ENCODE measurements at regions not wholly inside any gene's neighbourhood (a gene's known extent, or its start where the extent isn't known, plus 50 kb on each side); places are given as distances from the start of the nearest gene placed in this dataset.
"Not testable (repeated sequence)": the region's sequence is repeated elsewhere in the genome, so short reads cannot be mapped to it uniquely, and the experiment has no call there.

DNA sequence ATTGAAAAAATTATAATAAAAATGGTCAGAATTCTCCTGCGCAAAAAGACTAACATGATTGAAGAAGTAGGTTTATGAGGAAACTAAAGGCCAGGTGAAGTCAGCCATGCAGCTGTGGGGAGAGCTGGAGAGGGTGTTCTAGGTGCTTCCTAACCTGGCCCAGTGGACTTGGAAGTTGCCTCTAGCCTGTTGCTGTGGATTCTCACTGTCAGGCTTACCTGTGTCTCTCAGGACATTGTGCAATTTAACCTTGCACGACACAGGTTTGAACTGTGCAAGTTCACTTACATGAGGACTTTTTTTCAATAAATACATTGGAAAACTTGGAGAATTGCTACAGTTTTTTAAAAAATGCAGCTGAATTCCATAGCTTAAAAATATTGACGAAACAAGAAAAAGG, 266.4 kb downstream of the CXCL12 start:
- CTCF ChIA-PET, result interaction anchor here (1.5 kb wide), 1 partner anchor 8 kb away, joined by 5 read pairs; no protein-coding TSS in a partner anchor
- no peaks in the 10 kb centered on the region for H3K36me3 ChIP-seq (ENCODE audit: control insufficient read depth, insufficient read depth, low read length)
- no peak for DNase-seq (ENCODE audit: low read depth)
- TF ChIP-seq, protein P1, sequence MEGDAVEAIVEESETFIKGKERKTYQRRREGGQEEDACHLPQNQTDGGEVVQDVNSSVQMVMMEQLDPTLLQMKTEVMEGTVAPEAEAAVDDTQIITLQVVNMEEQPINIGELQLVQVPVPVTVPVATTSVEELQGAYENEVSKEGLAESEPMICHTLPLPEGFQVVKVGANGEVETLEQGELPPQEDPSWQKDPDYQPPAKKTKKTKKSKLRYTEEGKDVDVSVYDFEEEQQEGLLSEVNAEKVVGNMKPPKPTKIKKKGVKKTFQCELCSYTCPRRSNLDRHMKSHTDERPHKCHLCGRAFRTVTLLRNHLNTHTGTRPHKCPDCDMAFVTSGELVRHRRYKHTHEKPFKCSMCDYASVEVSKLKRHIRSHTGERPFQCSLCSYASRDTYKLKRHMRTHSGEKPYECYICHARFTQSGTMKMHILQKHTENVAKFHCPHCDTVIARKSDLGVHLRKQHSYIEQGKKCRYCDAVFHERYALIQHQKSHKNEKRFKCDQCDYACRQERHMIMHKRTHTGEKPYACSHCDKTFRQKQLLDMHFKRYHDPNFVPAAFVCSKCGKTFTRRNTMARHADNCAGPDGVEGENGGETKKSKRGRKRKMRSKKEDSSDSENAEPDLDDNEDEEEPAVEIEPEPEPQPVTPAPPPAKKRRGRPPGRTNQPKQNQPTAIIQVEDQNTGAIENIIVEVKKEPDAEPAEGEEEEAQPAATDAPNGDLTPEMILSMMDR (IDR thresholded peaks at IDR 0.05; ENCODE audit: insufficient read depth, low read depth, low read length), result no peak
- H3K27me3 ChIP-seq (ENCODE audit: control insufficient read depth, insufficient read depth, low read length), result peaks cover 1% of the 10 kb centered on the region; the same call in 1 of the 2 replicates
- H3K4me3 ChIP-seq (ENCODE audit: low read depth, low read length), result no peak overlapping the region
- POLR2A ChIA-PET, result no interaction called here

DNA sequence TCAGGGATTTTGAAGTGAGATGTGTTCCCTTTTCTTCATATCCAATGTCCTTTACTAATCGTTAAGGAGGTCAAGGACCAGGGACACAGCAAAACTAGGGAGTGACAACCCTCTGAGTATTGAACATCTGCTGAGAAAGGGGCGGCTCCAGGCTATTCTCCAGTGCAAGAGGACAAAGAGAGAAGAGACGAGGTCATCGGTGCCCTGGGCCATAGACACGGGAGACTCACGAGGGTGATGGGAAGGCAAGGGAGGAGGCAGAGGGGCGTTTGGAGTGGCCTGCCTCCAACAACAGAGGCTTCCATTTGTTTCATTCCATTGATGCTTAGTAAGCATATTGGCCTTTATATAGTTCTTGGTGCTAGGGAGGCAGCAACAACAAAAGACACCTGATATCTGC, 268.4 kb downstream of the CXCL12 start:
- CTCF ChIA-PET, result no interaction called here
- DNase-seq (ENCODE audit: low read depth), result no peak
- POLR2A ChIA-PET, result no interaction called here
- Histone ChIP-seq H3K27me3 (ENCODE audit: control insufficient read depth, insufficient read depth, low read length) (peaks cover 1% of the 10 kb centered on the region), H3K36me3 (ENCODE audit: control insufficient read depth, insufficient read depth, low read length) (no peaks in the 10 kb centered on the region), H3K4me3 (ENCODE audit: low read depth, low read length) (no peak overlapping the region)
- TF ChIP-seq, protein P1 (IDR thresholded peaks at IDR 0.05; ENCODE audit: insufficient read depth, low read depth, low read length), result no peak

DNA sequence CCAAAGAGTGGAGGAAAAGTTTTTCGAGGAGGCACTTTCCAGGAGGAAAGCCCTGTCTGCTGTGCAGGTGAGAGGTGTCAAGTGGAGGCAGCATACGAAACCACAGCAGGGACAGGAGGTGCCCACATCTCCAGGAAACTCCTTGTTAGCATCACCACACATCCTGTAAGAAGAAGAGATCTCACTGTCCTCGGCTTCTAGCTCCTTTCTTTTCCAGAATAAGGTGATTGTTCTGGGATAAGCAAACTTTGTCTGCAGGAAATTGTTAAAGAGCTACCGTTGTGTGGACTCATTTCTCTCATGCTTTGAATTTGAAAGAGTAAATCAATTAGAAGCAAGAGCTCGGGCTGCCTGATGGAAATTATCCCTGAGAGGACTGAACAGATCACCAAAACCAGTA, 269.4 kb downstream of the CXCL12 start:
- no peak for DNase-seq (ENCODE audit: low read depth)
- TF ChIP-seq, protein P1 (IDR thresholded peaks at IDR 0.05; ENCODE audit: insufficient read depth, low read depth, low read length), result no peak
- no peak overlapping the region for H3K4me3 ChIP-seq (ENCODE audit: low read depth, low read length)
- ChIA-PET POLR2A (no interaction called here), CTCF (no interaction called here)
- H3K27me3 ChIP-seq (ENCODE audit: control insufficient read depth, insufficient read depth, low read length), result peaks cover 1% of the 10 kb centered on the region
- H3K36me3 ChIP-seq (ENCODE audit: control insufficient read depth, insufficient read depth, low read length), result no peaks in the 10 kb centered on the region

DNA sequence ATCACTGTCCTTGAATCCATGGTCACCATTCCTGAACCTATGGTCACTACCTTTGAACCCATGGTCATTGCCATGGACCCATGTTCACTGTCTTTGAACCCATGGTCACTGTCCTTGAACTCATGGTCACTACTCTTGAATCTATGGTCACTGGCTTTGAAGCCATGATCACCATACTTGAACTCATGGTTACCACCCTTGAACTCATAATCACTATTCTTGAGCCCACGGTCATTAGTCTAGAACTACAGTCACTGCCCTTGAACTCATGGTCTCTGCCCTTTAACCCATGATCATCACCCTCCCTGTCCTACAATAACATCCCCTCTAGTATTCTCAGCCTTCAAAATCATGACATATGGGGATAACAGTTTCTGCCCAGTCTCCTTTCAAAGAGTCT, 270.5 kb downstream of the CXCL12 start:
- CTCF ChIA-PET, result interaction anchor here (1.0 kb wide), 1 partner anchor 16 kb away, joined by 3 read pairs; no protein-coding TSS in a partner anchor
- TF ChIP-seq, protein P1 (IDR thresholded peaks at IDR 0.05; ENCODE audit: insufficient read depth, low read depth, low read length), result no peak
- H3K4me3 ChIP-seq (ENCODE audit: low read depth, low read length), result no peak overlapping the region
- H3K36me3 ChIP-seq (ENCODE audit: control insufficient read depth, insufficient read depth, low read length), result no peaks in the 10 kb centered on the region
- H3K27me3 ChIP-seq (ENCODE audit: control insufficient read depth, insufficient read depth, low read length), result peaks cover 1% of the 10 kb centered on the region
- no peak for DNase-seq (ENCODE audit: low read depth)
- POLR2A ChIA-PET, result no interaction called here

DNA sequence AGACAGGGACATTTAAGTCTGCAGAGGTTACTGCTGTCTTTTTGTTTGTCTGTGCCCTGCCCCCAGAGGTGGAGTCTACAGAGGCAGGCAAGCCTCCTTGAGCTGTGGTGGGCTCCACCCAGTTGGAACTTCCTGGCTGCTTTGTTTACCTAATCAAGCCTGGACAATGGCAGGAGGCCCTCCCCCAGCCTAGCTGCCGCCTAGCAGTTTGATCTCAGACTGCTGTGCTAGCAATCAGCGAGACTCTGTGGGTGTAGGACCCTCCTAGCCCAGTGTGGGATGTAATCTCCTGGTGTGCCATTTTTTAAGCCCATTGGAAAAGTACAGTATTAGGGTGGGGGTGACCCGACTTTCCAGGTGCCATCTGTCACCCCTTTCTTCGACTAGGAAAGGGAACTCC, 272.6 kb downstream of the CXCL12 start:
- CTCF ChIA-PET, result interaction anchor here (1.1 kb wide), 1 partner anchor 13 kb away, joined by 5 read pairs; no protein-coding TSS in a partner anchor
- H3K36me3 ChIP-seq (ENCODE audit: control insufficient read depth, insufficient read depth, low read length); POLR2A ChIA-PET; DNase-seq (ENCODE audit: low read depth); H3K4me3 ChIP-seq (ENCODE audit: low read depth, low read length); H3K27me3 ChIP-seq (ENCODE audit: control insufficient read depth, insufficient read depth, low read length): not testable (repeated sequence)

DNA sequence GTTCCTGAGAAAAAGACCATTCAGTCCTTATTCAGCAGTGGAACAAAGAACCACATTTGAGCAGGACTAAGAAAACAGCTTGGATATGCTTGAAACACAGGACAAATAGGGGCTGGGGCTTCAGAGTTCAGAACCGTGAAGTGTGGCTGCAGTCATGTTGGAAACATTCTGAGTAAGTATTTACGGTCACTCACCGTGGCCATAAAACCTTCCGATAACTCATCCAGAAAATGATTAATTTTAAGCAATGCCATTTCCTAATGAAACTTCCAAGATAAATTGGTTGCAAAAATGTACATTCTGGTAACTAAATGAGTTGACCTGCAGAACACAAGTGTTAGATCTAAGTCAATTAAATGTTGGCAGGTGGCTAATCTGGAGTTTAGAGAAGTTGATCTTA, 279.2 kb downstream of the CXCL12 start:
- Histone ChIP-seq H3K4me3 (ENCODE audit: low read depth, low read length) (no peak overlapping the region), H3K27me3 (ENCODE audit: control insufficient read depth, insufficient read depth, low read length) (no peaks in the 10 kb centered on the region), H3K36me3 (ENCODE audit: control insufficient read depth, insufficient read depth, low read length) (no peaks in the 10 kb centered on the region)
- DNase-seq (ENCODE audit: low read depth), result no peak
- TF ChIP-seq, protein P1 (IDR thresholded peaks at IDR 0.05; ENCODE audit: insufficient read depth, low read depth, low read length), result no peak
- ChIA-PET CTCF (no interaction called here), POLR2A (no interaction called here)
